Parathyroid adenoma (tissue), 2 donors: ENCODE measurements at regions not wholly inside any gene's neighbourhood (a gene's known extent, or its start where the extent isn't known, plus 50 kb on each side); places are given as distances from the start of the nearest gene placed in this dataset.

ENCODE experiments used
- H2AFZ ChIP-seq: fragments of 300-600 bp; sonication (generic); one replicate; pipeline ENCODE4 v1.7.0; 2017; ENCODE audit warnings: antibody characterized with exemption, mild to moderate bottlenecking
- H3K27ac ChIP-seq: fragments of 300-600 bp; sonication (generic); one replicate; pipeline ENCODE4 v1.7.0; 2017
- H3K27me3 ChIP-seq: fragments of 300-600 bp; sonication (generic); one replicate; pipeline ENCODE4 v1.7.0; 2017; ENCODE audit warnings: low read length; ENCODE audit not compliant: control insufficient read depth, insufficient read depth
- H3K36me3 ChIP-seq: fragments of 300-600 bp; sonication (generic); one replicate; pipeline ENCODE4 v1.7.0; 2017; ENCODE audit warnings: low read length; ENCODE audit not compliant: control insufficient read depth, insufficient read depth
- H3K4me1 ChIP-seq: fragments of 300-600 bp; sonication (generic); one replicate; pipeline ENCODE4 v1.7.0; 2017; ENCODE audit warnings: control low read depth
- H3K4me2 ChIP-seq: fragments of 300-600 bp; sonication (generic); one replicate; pipeline ENCODE4 v1.7.0; 2017; ENCODE audit warnings: low read length
- H3K4me3 ChIP-seq: fragments of 300-600 bp; sonication (generic); one replicate; pipeline ENCODE4 v1.7.0; 2017; ENCODE audit warnings: low read depth, low read length
- H3K79me2 ChIP-seq: fragments of 300-600 bp; sonication (generic); one replicate; pipeline ENCODE4 v1.7.0; 2017; ENCODE audit warnings: control low read depth
- H3K9ac ChIP-seq: fragments of 300-600 bp; sonication (generic); one replicate; pipeline ENCODE4 v1.7.0; 2017; ENCODE audit warnings: mild to moderate bottlenecking
- H3K9me3 ChIP-seq: fragments of 300-600 bp; sonication (generic); one replicate; pipeline ENCODE4 v1.7.0; 2017; ENCODE audit warnings: low read length; ENCODE audit not compliant: control insufficient read depth
- TF ChIP-seq, protein P1 (sequence below): fragments of 300-600 bp; sonication (generic); IDR thresholded peaks from one replicate; pipeline ENCODE4 v1.7.0; 2017; ENCODE audit warnings: antibody characterized with exemption, mild to moderate bottlenecking
- donor health status: primary hyperparathyroidism.

DNA sequence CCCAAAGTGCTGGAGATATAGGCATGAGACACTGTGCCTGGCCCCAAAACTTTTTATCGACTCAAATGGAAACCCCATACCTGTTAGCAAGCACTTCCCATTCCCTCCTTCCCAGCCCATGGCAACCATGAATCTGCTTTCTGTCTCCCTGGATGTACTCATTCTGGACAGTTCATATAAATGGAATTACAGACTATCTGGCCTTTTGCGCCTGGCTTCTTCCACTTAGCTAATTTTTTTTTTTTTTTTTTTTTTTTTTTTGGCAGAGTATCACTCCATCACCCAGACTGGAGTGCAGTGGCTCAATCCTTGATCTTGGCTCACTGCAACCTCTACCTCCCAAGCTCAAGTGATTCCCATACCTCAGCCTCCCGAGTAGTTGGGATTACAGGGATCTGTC lies 134.5 kb upstream of the MED13L start:
- H2AFZ ChIP-seq = no peak overlapping the region
- H3K27me3 ChIP-seq = no peaks in the 10 kb centered on the region
- no peaks in the 10 kb centered on the region for H3K4me1 ChIP-seq
- H3K4me2 ChIP-seq = no peak overlapping the region
- no peaks in the 10 kb centered on the region for H3K9me3 ChIP-seq
- TF ChIP-seq, protein P1, sequence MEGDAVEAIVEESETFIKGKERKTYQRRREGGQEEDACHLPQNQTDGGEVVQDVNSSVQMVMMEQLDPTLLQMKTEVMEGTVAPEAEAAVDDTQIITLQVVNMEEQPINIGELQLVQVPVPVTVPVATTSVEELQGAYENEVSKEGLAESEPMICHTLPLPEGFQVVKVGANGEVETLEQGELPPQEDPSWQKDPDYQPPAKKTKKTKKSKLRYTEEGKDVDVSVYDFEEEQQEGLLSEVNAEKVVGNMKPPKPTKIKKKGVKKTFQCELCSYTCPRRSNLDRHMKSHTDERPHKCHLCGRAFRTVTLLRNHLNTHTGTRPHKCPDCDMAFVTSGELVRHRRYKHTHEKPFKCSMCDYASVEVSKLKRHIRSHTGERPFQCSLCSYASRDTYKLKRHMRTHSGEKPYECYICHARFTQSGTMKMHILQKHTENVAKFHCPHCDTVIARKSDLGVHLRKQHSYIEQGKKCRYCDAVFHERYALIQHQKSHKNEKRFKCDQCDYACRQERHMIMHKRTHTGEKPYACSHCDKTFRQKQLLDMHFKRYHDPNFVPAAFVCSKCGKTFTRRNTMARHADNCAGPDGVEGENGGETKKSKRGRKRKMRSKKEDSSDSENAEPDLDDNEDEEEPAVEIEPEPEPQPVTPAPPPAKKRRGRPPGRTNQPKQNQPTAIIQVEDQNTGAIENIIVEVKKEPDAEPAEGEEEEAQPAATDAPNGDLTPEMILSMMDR = no peak
- H3K4me3 ChIP-seq = no peak overlapping the region
- H3K27ac ChIP-seq = no peak overlapping the region
- no peaks in the 10 kb centered on the region for H3K79me2 ChIP-seq
- H3K9ac ChIP-seq = no peak overlapping the region
- H3K36me3 ChIP-seq = no peaks in the 10 kb centered on the region

DNA sequence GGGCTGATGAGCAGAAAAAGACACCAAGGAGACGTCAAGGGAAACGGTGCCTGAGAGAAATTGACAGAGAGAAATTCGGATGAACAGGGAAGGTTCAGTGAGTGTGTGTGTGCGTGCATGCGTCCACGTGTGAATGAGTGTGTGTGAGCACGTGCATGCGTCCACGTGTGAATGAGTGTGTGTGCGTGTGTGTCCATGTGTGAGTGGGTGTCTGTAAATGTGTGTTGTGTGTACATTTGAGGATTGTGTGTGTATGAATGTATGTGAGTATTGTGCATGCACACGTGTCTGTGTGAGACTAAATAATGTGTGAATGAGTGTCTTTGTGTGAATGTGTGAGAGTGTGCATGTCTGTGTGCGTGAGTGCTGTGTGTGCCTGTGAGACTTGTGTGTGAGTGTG lies 137.4 kb upstream of the MED13L start:
- Histone ChIP-seq H3K4me1 (no peaks in the 10 kb centered on the region), H3K9ac (no peak overlapping the region), H2AFZ (no peak overlapping the region), H3K4me3 (no peak overlapping the region), H3K4me2 (no peak overlapping the region), H3K27ac (no peak overlapping the region), H3K79me2 (no peaks in the 10 kb centered on the region), H3K27me3 (no peaks in the 10 kb centered on the region), H3K9me3 (no peaks in the 10 kb centered on the region), H3K36me3 (no peaks in the 10 kb centered on the region)
- TF ChIP-seq, protein P1 = no peak

DNA sequence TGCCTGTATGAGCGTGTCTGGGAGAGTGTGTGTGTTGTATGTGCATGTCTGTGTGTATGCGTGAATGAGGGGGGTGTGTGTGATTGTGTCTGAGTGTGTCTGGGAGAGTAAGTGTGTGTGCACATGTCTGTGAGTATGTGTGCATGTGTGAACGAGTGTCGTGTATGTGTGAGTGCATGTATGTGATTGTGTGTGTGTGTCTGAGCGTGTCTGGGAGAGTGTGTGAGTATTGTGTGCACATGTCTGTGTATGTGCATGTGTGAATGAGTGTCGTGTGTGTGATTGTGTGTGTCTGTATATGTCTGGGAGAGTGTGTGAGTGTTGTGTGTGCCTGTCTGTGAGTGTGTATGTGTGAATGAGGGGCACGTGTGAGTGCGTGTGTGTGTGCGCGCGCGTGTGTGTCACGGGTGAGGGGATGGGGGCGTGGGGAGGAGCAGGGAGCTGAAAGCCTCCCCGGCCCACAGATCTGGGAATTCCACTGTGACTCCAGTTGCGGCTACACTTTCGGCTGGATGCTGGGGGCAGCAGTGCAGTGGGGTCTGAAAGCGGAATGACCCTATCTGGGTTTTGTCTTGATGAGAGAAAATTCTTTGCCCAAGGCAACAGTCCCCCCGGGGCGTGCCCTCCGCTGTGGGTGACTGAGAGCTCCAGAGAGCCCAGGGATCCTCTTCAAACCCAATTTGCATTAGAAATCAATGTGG lies 138.1 kb upstream of the MED13L start:
- Histone ChIP-seq H2AFZ (no peak overlapping the region), H3K4me3 (no peak overlapping the region), H3K4me2 (no peak overlapping the region), H3K36me3 (no peaks in the 10 kb centered on the region), H3K79me2 (no peaks in the 10 kb centered on the region), H3K9me3 (no peaks in the 10 kb centered on the region), H3K9ac (no peak overlapping the region), H3K27ac (no peak overlapping the region), H3K4me1 (no peaks in the 10 kb centered on the region), H3K27me3 (no peaks in the 10 kb centered on the region)
- TF ChIP-seq, protein P1 = no peak

DNA sequence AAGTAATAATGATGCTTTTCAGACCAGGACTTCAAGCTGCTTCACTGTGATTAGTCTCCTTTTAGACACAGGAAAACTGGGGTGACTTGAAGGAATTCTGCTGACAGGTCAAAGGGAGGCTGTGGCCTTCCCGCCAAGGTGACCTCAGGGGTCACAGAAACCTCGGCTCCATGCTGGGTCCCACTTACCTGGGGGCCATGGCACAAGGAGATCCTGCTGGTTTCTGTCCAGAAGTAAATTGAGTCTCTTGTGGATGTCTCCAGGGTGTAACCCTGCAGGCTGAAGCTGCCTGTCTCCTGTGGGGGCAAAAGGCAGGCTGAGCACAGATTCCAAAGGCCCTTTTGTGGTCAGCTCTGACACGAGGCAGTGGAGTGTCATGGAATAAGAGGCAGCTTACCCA lies 138.7 kb upstream of the MED13L start:
- no peak overlapping the region for H3K4me2 ChIP-seq
- TF ChIP-seq, protein P1 = no peak
- no peak overlapping the region for H3K4me3 ChIP-seq
- H3K4me1 ChIP-seq = no peaks in the 10 kb centered on the region
- no peak overlapping the region for H3K9ac ChIP-seq
- H3K36me3 ChIP-seq = no peaks in the 10 kb centered on the region
- no peaks in the 10 kb centered on the region for H3K27me3 ChIP-seq
- H3K79me2 ChIP-seq = no peaks in the 10 kb centered on the region
- H3K27ac ChIP-seq = no peak overlapping the region
- H2AFZ ChIP-seq = no peak overlapping the region
- no peaks in the 10 kb centered on the region for H3K9me3 ChIP-seq

DNA sequence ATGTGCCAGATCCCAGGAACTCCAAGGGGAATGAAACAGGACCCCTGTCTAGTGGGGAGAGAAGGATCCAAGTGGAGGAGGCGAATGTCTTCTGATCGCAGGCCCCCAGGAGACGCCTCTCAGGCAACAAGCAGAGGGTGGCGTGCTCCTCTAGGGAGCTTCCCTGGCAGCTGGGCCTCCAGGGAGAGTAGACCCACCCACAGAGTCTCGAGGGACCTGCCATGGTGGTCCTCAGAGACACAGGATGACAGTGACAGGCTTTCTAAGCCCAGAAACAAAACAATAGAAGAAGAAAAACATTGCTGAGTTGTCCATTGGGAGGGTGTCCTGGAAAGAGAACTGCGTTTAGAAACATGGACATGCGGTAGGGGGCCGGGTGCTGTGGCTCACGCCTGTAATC lies 140.6 kb upstream of the MAP1LC3B2 start:
- Histone ChIP-seq H3K9me3 (no peaks in the 10 kb centered on the region), H2AFZ (no peak overlapping the region), H3K79me2 (no peaks in the 10 kb centered on the region), H3K27me3 (no peaks in the 10 kb centered on the region), H3K36me3 (no peaks in the 10 kb centered on the region), H3K9ac (no peak overlapping the region), H3K4me1 (no peaks in the 10 kb centered on the region), H3K4me3 (no peak overlapping the region), H3K4me2 (no peak overlapping the region), H3K27ac (no peak overlapping the region)
- TF ChIP-seq, protein P1 = no peak
